Lung (tissue), 11 donors: ENCODE measurements at regions not wholly inside any gene's neighbourhood (a gene's known extent, or its start where the extent isn't known, plus 50 kb on each side); places are given as distances from the start of the nearest gene placed in this dataset.

Experiments used
- ATAC-seq: fragments of 200-7000 bp; cut with Tn5 transposase; one replicate; pipeline ENCODE4 v1.9.1; 2020; ENCODE audit warnings: moderate number of reproducible peaks; ENCODE audit not compliant: insufficient read depth, low FRiP score
- DNase-seq, 3 donors: peaks; one replicate each; pipeline ENCODE4 v3.0.0-alpha.2; 2013 to 2017
- H3K27ac ChIP-seq, 2 donors: one replicate each; pipeline ENCODE4 v1.5.1; 2013; ENCODE audit warnings: mild to moderate bottlenecking in 2 of 2, moderate library complexity in 2 of 2, control low read depth in 1 of 2, inconsistent platforms in 1 of 2, low read depth in 1 of 2, low read length in 1 of 2
- H3K27me3 ChIP-seq, 3 donors: one replicate each; pipeline ENCODE4 v1.5.1; 2013; ENCODE audit warnings: low read length in 2 of 3; ENCODE audit not compliant: control insufficient read depth in 3 of 3, insufficient read depth in 3 of 3
- H3K36me3 ChIP-seq, 4 donors: one replicate each; pipeline ENCODE4 v1.5.1; 2013; ENCODE audit warnings: low read length in 4 of 4, mild to moderate bottlenecking in 1 of 4, moderate library complexity in 1 of 4; ENCODE audit not compliant: control insufficient read depth in 4 of 4, insufficient read depth in 4 of 4
- H3K4me1 ChIP-seq, 5 donors: one replicate each; pipeline ENCODE4 v1.5.1; 2013; ENCODE audit warnings: low read length in 5 of 5, mild to moderate bottlenecking in 2 of 5, moderate library complexity in 1 of 5; ENCODE audit not compliant: control insufficient read depth in 5 of 5, insufficient read depth in 5 of 5
- H3K4me3 ChIP-seq: one replicate; pipeline ENCODE4 v1.5.1; 2013; ENCODE audit warnings: mild to moderate bottlenecking, control low read depth, moderate library complexity
- H3K9ac ChIP-seq, 2 donors: one replicate each; pipeline ENCODE4 v1.5.1; 2013; ENCODE audit warnings: low read length in 2 of 2, control low read depth in 1 of 2; ENCODE audit not compliant: insufficient read depth in 1 of 2
- H3K9me3 ChIP-seq, 4 donors: one replicate each; pipeline ENCODE4 v1.5.1; 2013; ENCODE audit warnings: low read length in 3 of 4, mild to moderate bottlenecking in 1 of 4, moderate library complexity in 1 of 4; ENCODE audit not compliant: control insufficient read depth in 4 of 4, insufficient read depth in 3 of 4
- CTCF ChIP-seq: IDR thresholded peaks from 2 replicates; pipeline ENCODE4 v1.5.1; 2012; ENCODE audit warnings: mild to moderate bottlenecking; ENCODE audit errors: control extremely low read depth, extremely low read depth
- WGBS, 2 donors: extraction: QIAGEN DNeasy Blood & Tissue Kit; methylation state at CpG; one replicate each; pipeline ENCODE4 v1.1.7; 2013; 5-methylcytosine and 5-hydroxymethylcytosine counted together
- donor health status: control.
- donor health status: control.
- donor health status: Bipolar disorder and iron deficiency.
- donor health status: healthy.
- donor health status: DM: yes; HTN: yes; CAD: no.

GRCh38 chr1:90296327-90296726, 301.4 kb downstream of the ZNF326 start:
- Histone ChIP-seq H3K36me3 (no peaks in the 10 kb centered on the region), H3K4me1 (peaks cover 0 to 2% (median 0%) of the 10 kb centered on the region in 5 donors), H3K27me3 (no peaks in the 10 kb centered on the region), H3K9me3 (no peaks in the 10 kb centered on the region), H3K9ac (no peak overlapping the region), H3K4me3 (no peak overlapping the region), H3K27ac (no peak overlapping the region)
- WGBS, 2 donors: 87 to 92% methylated on average over 5 of the region's 5 CpGs
- TF ChIP-seq CTCF: no peak
- DNase-seq: no peak
- ATAC-seq: no peak

- peaks cover 0 to 2% (median 0%) of the 10 kb centered on the region in 5 donors for H3K4me1 ChIP-seq
- H3K9ac ChIP-seq: no peak overlapping the region
- H3K9me3 ChIP-seq: no peaks in the 10 kb centered on the region
- no peak for ATAC-seq
- no peak for TF ChIP-seq CTCF
- no peak for DNase-seq
- no peaks in the 10 kb centered on the region for H3K36me3 ChIP-seq
- H3K27me3 ChIP-seq: no peaks in the 10 kb centered on the region
- no peak overlapping the region for H3K4me3 ChIP-seq
- 72 to 73% methylated on average over 2 of the region's 2 CpGs for WGBS, 2 donors
- no peak overlapping the region for H3K27ac ChIP-seq
Observed at GRCh38 chr1:90295534-90295933, 300.6 kb downstream of the ZNF326 start.

- ATAC-seq: no peak
- no peak overlapping the region for H3K27ac ChIP-seq
- WGBS, 2 donors: 82 to 89% methylated on average over 3 of the region's 3 CpGs
- H3K9me3 ChIP-seq: no peaks in the 10 kb centered on the region
- no peak for TF ChIP-seq CTCF
- no peak overlapping the region for H3K9ac ChIP-seq
- no peak for DNase-seq
- no peak overlapping the region for H3K4me3 ChIP-seq
- H3K36me3 ChIP-seq: no peaks in the 10 kb centered on the region
- no peaks in the 10 kb centered on the region for H3K27me3 ChIP-seq
- peaks cover 0 to 2% (median 0%) of the 10 kb centered on the region in 5 donors for H3K4me1 ChIP-seq
Observed at GRCh38 chr1:90291431-90292216, 296.7 kb downstream of the ZNF326 start.
